HL-60 (cell line): ENCODE measurements at regions not wholly inside any gene's neighbourhood (a gene's known extent, or its start where the extent isn't known, plus 50 kb on each side); places are given as distances from the start of the nearest gene placed in this dataset.

Experiments
- DNase-seq, 2 experiments: peaks; one replicate each; pipeline ENCODE4 v3.0.0-alpha.2; 2010 to 2020; ENCODE audit warnings: low read depth in 1 of 2, low spot score in 1 of 2
- H3K27ac ChIP-seq: fragments of 250-450 bp; sonication (Bioruptor Pico); replicated peaks from 2 replicates; pipeline ENCODE4 v1.5.1; 2020; ENCODE audit warnings: mild to moderate bottlenecking, moderate library complexity
- H3K27me3 ChIP-seq: fragments of 250-450 bp; sonication (Bioruptor Pico); 2 replicates; pipeline ENCODE4 v1.5.1; 2021; ENCODE audit warnings: mild to moderate bottlenecking, moderate library complexity; ENCODE audit not compliant: insufficient read depth, poor library complexity, severe bottlenecking
- H3K4me3 ChIP-seq: replicated peaks from 2 replicates; pipeline ENCODE4 v1.5.1; 2011; ENCODE audit warnings: mild to moderate bottlenecking, control low read depth, low read length; ENCODE audit not compliant: insufficient read depth
- GABPA ChIP-seq: IDR thresholded peaks from 2 replicates; pipeline ENCODE4 v1.6.1; 2012; ENCODE audit warnings: low read depth
- POLR2AphosphoS5 ChIP-seq: IDR thresholded peaks from 2 replicates; pipeline ENCODE4 v1.6.1; 2012; ENCODE audit warnings: low read depth
- SPI1 ChIP-seq: IDR thresholded peaks from 2 replicates; pipeline ENCODE4 v1.6.1; 2012; ENCODE audit warnings: low read depth, mild to moderate bottlenecking, borderline replicate concordance
- TF ChIP-seq, protein P1 (sequence below): IDR thresholded peaks from 2 replicates; pipeline ENCODE4 v1.6.1; 2012; ENCODE audit warnings: low read depth; ENCODE audit not compliant: insufficient replicate concordance
- TF ChIP-seq, protein P2 (sequence below): IDR thresholded peaks from one replicate; pipeline ENCODE4 v1.5.1; 2011; ENCODE audit warnings: low read length, control low read depth, inconsistent platforms; ENCODE audit not compliant: insufficient read depth

DNA sequence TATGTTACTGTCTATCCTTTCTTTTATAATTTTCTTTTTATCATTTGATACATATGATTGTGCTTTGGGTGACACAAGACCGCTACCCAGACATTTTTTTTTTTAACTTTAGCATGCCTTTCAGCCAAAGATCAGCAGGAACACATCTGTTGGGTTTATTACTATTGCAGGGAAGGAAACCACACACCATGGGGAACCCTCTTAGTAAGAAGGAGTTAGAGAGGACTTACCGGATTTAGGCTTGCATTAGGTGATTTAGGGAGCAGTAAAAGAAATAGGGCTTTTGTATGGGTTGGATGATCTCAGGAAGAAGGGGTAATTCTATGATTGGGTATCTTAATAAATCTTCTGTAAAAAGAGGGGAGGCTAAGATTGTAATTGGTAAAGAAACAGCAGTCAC is 138.2 kb downstream of the SNX18 start:
- DNase-seq: no peak
- TF ChIP-seq SPI1 (no peak), POLR2AphosphoS5 (no peak), GABPA (no peak)
- TF ChIP-seq, protein P1, sequence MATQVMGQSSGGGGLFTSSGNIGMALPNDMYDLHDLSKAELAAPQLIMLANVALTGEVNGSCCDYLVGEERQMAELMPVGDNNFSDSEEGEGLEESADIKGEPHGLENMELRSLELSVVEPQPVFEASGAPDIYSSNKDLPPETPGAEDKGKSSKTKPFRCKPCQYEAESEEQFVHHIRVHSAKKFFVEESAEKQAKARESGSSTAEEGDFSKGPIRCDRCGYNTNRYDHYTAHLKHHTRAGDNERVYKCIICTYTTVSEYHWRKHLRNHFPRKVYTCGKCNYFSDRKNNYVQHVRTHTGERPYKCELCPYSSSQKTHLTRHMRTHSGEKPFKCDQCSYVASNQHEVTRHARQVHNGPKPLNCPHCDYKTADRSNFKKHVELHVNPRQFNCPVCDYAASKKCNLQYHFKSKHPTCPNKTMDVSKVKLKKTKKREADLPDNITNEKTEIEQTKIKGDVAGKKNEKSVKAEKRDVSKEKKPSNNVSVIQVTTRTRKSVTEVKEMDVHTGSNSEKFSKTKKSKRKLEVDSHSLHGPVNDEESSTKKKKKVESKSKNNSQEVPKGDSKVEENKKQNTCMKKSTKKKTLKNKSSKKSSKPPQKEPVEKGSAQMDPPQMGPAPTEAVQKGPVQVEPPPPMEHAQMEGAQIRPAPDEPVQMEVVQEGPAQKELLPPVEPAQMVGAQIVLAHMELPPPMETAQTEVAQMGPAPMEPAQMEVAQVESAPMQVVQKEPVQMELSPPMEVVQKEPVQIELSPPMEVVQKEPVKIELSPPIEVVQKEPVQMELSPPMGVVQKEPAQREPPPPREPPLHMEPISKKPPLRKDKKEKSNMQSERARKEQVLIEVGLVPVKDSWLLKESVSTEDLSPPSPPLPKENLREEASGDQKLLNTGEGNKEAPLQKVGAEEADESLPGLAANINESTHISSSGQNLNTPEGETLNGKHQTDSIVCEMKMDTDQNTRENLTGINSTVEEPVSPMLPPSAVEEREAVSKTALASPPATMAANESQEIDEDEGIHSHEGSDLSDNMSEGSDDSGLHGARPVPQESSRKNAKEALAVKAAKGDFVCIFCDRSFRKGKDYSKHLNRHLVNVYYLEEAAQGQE: no peak
- TF ChIP-seq, protein P2, sequence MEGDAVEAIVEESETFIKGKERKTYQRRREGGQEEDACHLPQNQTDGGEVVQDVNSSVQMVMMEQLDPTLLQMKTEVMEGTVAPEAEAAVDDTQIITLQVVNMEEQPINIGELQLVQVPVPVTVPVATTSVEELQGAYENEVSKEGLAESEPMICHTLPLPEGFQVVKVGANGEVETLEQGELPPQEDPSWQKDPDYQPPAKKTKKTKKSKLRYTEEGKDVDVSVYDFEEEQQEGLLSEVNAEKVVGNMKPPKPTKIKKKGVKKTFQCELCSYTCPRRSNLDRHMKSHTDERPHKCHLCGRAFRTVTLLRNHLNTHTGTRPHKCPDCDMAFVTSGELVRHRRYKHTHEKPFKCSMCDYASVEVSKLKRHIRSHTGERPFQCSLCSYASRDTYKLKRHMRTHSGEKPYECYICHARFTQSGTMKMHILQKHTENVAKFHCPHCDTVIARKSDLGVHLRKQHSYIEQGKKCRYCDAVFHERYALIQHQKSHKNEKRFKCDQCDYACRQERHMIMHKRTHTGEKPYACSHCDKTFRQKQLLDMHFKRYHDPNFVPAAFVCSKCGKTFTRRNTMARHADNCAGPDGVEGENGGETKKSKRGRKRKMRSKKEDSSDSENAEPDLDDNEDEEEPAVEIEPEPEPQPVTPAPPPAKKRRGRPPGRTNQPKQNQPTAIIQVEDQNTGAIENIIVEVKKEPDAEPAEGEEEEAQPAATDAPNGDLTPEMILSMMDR: no peak
- Histone ChIP-seq H3K4me3 (no peak overlapping the region), H3K27ac (no peak overlapping the region), H3K27me3 (no peaks in the 10 kb centered on the region)

DNA sequence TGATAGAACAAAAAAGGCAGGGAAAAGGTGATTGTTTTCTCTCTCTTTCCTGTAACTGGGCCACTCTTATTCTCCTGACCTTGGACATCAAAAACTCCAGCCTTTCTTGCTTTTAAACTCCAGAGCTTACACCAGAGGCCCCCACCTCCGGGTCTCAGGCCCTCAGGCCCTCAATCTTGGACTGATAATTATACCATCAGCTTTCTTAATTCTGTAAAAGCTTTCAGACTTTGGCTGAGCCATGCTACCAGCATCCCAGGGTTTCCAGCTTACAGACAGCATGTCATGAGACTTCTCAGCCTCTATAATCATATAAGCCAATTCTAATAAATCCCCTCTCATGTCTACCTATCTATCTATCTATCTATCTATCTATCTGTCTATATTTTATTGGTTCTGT is 137.7 kb downstream of the SNX18 start:
- Histone ChIP-seq H3K27me3 (no peaks in the 10 kb centered on the region), H3K27ac (no peak overlapping the region)
- no peak for DNase-seq

DNA sequence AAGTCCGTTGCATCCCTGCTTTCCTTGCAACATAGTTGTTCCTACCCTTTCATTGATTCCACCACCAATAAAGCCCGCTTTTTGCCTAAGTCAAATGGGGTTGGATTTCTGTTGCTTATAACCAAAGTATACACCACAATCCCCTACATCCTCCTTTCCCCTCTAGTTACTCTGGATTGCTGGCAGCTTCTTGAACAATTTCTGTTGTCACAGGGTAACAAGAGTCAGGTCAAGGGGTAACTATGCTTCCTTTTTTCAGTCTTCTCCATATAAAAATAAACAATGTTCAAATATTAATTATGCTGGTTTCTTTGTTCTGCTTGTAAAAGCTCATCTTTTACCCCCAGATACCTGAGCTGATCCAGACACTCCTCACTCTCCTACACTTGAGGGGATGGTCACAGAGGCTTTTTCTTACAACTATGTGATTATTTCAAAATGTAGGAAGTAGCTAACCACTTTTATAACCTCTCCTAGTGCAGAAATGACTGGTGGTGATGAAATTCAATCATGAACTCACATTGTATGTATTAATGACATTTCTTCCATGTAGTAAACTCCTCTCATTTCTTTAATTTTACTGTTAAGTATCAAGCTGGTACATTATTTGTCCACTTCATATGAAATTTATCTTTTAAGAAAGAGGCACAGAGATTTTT is 136.5 kb downstream of the SNX18 start:
- TF ChIP-seq POLR2AphosphoS5: no peak
- Histone ChIP-seq H3K27ac (peak overlapping the region; percentile 39), H3K27me3 (no peaks in the 10 kb centered on the region), H3K4me3 (no peak overlapping the region)
- peak in 1 of 2 experiments; percentile 14 for DNase-seq

More for the DNA sequence above, 137.7 kb downstream of the SNX18 start:
- no peak overlapping the region for H3K4me3 ChIP-seq
- no peak for TF ChIP-seq POLR2AphosphoS5
- no peak for TF ChIP-seq GABPA
- TF ChIP-seq, protein P2: no peak
- TF ChIP-seq, protein P1: no peak
- no peak for TF ChIP-seq SPI1

- Histone ChIP-seq H3K4me3 (no peak overlapping the region), H3K27me3 (no peaks in the 10 kb centered on the region), H3K27ac (no peak overlapping the region)
- DNase-seq: no peak
- TF ChIP-seq, protein P2: no peak
- TF ChIP-seq POLR2AphosphoS5: no peak
- TF ChIP-seq GABPA: no peak
- TF ChIP-seq, protein P1: no peak
- TF ChIP-seq SPI1: no peak
Observed at GRCh38 chr5:54651482-54652076, 134.0 kb downstream of the SNX18 start.
